Left lung (tissue), 4 donors: ENCODE measurements at regions not wholly inside any gene's neighbourhood (a gene's known extent, or its start where the extent isn't known, plus 50 kb on each side); places are given as distances from the start of the nearest gene placed in this dataset.

Experiments used
- ATAC-seq: fragments of 200-7000 bp; cut with Tn5 transposase; one replicate; pipeline ENCODE4 v1.9.1; 2020; ENCODE audit warnings: moderate library complexity
- DNase-seq, 4 donors: peaks; one replicate each; pipeline ENCODE4 v3.0.0-alpha.2; 2013 to 2020
- H3K27ac ChIP-seq, 2 donors: fragments of 200-600 bp; sonication (generic) in 1 of 2; one replicate each; pipeline versions ENCODE4 v1.5.0 to v1.8.0; 2020 to 2021
- H3K27me3 ChIP-seq, 2 donors: fragments of 200-600 bp; sonication (generic) in 1 of 2; one replicate each; pipeline versions ENCODE4 v1.5.0 to v1.8.0; 2020 to 2021
- H3K36me3 ChIP-seq, 2 donors: fragments of 200-600 bp; sonication (generic) in 1 of 2; one replicate each; pipeline versions ENCODE4 v1.5.0 to v1.8.0; 2020 to 2021
- H3K4me1 ChIP-seq, 2 donors: fragments of 200-600 bp; one replicate each; pipeline ENCODE4 v1.8.0; 2021
- H3K4me3 ChIP-seq, 2 donors: fragments of 200-600 bp; sonication (generic) in 1 of 2; one replicate each; pipeline versions ENCODE4 v1.5.0 to v1.8.0; 2020 to 2021; ENCODE audit warnings: mild to moderate bottlenecking in 1 of 2
- H3K9me3 ChIP-seq, 2 donors: fragments of 200-600 bp; sonication (generic) in 1 of 2; one replicate each; pipeline versions ENCODE4 v1.5.0 to v1.8.0; 2020 to 2021
- intact Hi-C, 2 donors: fragments of 100-400 bp; cut with DNase I; formaldehyde crosslinking; loops; one replicate each; pipeline versions ENCODE4 v1.11.2 to v1.14.2; 2022
- TF ChIP-seq, protein P1 (sequence below), 2 donors: fragments of 200-600 bp; sonication (generic) in 1 of 2; IDR thresholded peaks; one replicate each; pipeline versions ENCODE4 v1.5.0 to v1.8.0; 2021; ENCODE audit warnings: antibody characterized with exemption in 2 of 2
- donor health status: DM: no; HTN: yes; CAD: no.
- donor health status: DM: no; HTN: no; CAD: no.

DNA sequence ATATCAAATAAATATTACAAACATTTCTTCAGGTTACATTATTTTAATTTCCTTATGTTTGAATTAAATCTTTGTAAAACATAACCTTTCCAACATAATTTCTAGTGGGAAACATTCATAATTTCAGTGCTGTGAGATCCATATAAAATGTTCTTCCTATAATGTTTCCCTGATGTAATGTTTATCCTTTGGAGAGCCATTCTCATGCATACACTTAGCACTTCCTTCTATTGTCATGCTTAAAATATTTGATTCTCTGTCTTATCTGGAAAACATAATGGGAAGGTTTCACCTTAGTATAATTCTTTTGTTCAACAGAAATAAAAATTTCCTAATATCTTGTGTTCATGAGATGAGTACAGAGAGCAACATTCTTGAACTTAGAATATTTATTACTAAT lies 472.5 kb downstream of the ADAMTS20 start:
- no peaks in the 10 kb centered on the region for H3K36me3 ChIP-seq
- H3K4me3 ChIP-seq, result no peak overlapping the region
- intact Hi-C loops, result no loop called here
- DNase-seq, result no peak
- H3K27ac ChIP-seq, result no peak overlapping the region
- no peak for ATAC-seq
- TF ChIP-seq, protein P1, sequence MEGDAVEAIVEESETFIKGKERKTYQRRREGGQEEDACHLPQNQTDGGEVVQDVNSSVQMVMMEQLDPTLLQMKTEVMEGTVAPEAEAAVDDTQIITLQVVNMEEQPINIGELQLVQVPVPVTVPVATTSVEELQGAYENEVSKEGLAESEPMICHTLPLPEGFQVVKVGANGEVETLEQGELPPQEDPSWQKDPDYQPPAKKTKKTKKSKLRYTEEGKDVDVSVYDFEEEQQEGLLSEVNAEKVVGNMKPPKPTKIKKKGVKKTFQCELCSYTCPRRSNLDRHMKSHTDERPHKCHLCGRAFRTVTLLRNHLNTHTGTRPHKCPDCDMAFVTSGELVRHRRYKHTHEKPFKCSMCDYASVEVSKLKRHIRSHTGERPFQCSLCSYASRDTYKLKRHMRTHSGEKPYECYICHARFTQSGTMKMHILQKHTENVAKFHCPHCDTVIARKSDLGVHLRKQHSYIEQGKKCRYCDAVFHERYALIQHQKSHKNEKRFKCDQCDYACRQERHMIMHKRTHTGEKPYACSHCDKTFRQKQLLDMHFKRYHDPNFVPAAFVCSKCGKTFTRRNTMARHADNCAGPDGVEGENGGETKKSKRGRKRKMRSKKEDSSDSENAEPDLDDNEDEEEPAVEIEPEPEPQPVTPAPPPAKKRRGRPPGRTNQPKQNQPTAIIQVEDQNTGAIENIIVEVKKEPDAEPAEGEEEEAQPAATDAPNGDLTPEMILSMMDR (IDR thresholded peaks at IDR 0.05), result no peak
- H3K27me3 ChIP-seq, result no peaks in the 10 kb centered on the region
- no peaks in the 10 kb centered on the region for H3K9me3 ChIP-seq
- no peaks in the 10 kb centered on the region for H3K4me1 ChIP-seq

- Histone ChIP-seq H3K27me3 (no peaks in the 10 kb centered on the region), H3K4me1 (no peaks in the 10 kb centered on the region), H3K9me3 (no peaks in the 10 kb centered on the region), H3K36me3 (no peaks in the 10 kb centered on the region), H3K4me3 (no peak overlapping the region), H3K27ac (no peak overlapping the region)
- DNase-seq, result no peak
- intact Hi-C loops, result no loop called here
- ATAC-seq, result no peak
- TF ChIP-seq, protein P1 (IDR thresholded peaks at IDR 0.05), result no peak
These were observed 473.0 kb downstream of the ADAMTS20 start for GRCh38 chr12:43078976-43079375.

DNA sequence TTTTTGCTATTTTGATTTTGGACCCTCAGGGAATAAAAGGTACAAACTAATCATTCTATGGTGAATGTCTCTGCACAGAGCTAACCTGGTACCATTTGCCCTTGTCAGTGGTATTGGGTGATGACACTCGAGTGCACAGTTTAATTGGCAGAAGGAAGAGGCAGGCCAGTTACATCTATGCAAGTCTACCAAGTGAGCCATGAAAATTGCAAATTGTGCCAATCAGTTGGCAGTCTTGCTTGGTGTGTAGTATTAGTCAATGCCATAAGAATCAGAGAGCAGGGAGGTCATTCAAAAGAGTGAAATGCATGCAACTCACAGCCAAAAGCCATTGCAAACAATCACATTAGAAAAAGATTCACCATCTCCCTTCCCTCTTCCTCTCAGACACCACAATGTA lies 479.6 kb downstream of the ADAMTS20 start:
- Histone ChIP-seq H3K4me1 (no peaks in the 10 kb centered on the region), H3K9me3 (no peaks in the 10 kb centered on the region), H3K4me3 (no peak overlapping the region), H3K27ac (no peak overlapping the region), H3K36me3 (no peaks in the 10 kb centered on the region), H3K27me3 (no peaks in the 10 kb centered on the region)
- intact Hi-C loops, result no loop called here
- TF ChIP-seq, protein P1 (IDR thresholded peaks at IDR 0.05), result no peak
- ATAC-seq, result no peak
- no peak for DNase-seq

- ATAC-seq (no peak), DNase-seq (no peak)
- intact Hi-C loops, result no loop called here
- Histone ChIP-seq H3K9me3 (no peaks in the 10 kb centered on the region), H3K4me3 (no peak overlapping the region), H3K36me3 (no peaks in the 10 kb centered on the region), H3K4me1 (no peaks in the 10 kb centered on the region), H3K27ac (no peak overlapping the region), H3K27me3 (no peaks in the 10 kb centered on the region)
- TF ChIP-seq, protein P1 (IDR thresholded peaks at IDR 0.05), result no peak
These were observed 480.2 kb upstream of the PRICKLE1 start for GRCh38 chr12:43069768-43070221.

DNA sequence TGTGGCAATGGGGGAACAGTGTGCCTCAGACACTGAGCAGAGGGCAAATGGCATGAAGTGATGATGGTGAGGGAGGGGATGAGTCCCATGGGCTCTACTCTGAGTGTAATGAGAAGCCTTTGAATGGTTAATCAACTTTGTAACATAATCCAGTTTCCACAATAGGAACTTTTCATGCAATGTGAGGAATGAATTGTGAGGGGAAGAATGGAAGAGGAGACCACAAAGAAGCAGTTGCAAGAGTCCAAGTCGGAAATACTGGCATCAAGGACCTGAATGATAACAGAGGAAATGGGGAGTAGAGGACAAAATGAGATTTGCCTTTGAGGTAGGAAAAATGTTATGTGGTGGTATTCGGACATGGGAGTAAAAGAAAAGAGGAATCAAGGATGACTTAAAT lies 476.9 kb upstream of the PRICKLE1 start:
- DNase-seq (no peak), ATAC-seq (no peak)
- intact Hi-C loops, result no loop called here
- no peak overlapping the region for H3K4me3 ChIP-seq
- H3K27ac ChIP-seq, result no peak overlapping the region
- H3K36me3 ChIP-seq, result no peaks in the 10 kb centered on the region
- TF ChIP-seq, protein P1 (IDR thresholded peaks at IDR 0.05), result no peak
- H3K9me3 ChIP-seq, result no peaks in the 10 kb centered on the region
- H3K27me3 ChIP-seq, result no peaks in the 10 kb centered on the region
- no peaks in the 10 kb centered on the region for H3K4me1 ChIP-seq
